Neural progenitor cell (in vitro differentiated cells): ENCODE measurements at regions not wholly inside any gene's neighbourhood (a gene's known extent, or its start where the extent isn't known, plus 50 kb on each side); places are given as distances from the start of the nearest gene placed in this dataset.

Source experiments
- CTCF ChIP-seq: fragments of 200-600 bp; sonication (generic); IDR thresholded peaks from 2 replicates; pipeline ENCODE4 v1.5.1; 2017; ENCODE audit warnings: antibody characterized with exemption, mild to moderate bottlenecking
- EZH2 ChIP-seq: fragments of 200-600 bp; sonication (generic); IDR thresholded peaks from 2 replicates; pipeline ENCODE4 v1.6.1; 2017; ENCODE audit warnings: antibody characterized with exemption, mild to moderate bottlenecking, moderate library complexity

- TF ChIP-seq CTCF (no peak), EZH2 (no peak)
Measured at GRCh38 chr3:82308755-82309154, 547.3 kb upstream of the GBE1 start.
